SU-DHL-6 (cell line): ENCODE measurements at regions not wholly inside any gene's neighbourhood (a gene's known extent, or its start where the extent isn't known, plus 50 kb on each side); places are given as distances from the start of the nearest gene placed in this dataset.

ENCODE experiments used
- CTCF ChIP-seq: fragments of 200-600 bp; sonication (generic); IDR thresholded peaks from one replicate; pipeline ENCODE4 v1.5.1; 2017; ENCODE audit warnings: antibody characterized with exemption, mild to moderate bottlenecking, low read length, moderate library complexity; ENCODE audit not compliant: insufficient read depth, poor library complexity, severe bottlenecking
- EZH2phosphoT487 ChIP-seq: fragments of 200-600 bp; sonication (generic), shearing (Covaris generic); conservative IDR thresholded peaks from 2 replicates; pipeline ENCODE4 v1.6.1; 2018; ENCODE audit warnings: mild to moderate bottlenecking, antibody characterized with exemption, low read length, moderate library complexity, mixed read lengths

- TF ChIP-seq CTCF (no peak), EZH2phosphoT487 (no peak)
Observed at GRCh38 chr2:122999258-122999657, 1025.8 kb upstream of the CNTNAP5 start.
